Ishikawa (cell line): ENCODE measurements at regions not wholly inside any gene's neighbourhood (a gene's known extent, or its start where the extent isn't known, plus 50 kb on each side); places are given as distances from the start of the nearest gene placed in this dataset.

Experiments used
- CEBPB ChIP-seq: IDR thresholded peaks from 2 replicates; pipeline ENCODE4 v1.6.1; 2012
- CREB1 ChIP-seq: IDR thresholded peaks from 2 replicates; pipeline ENCODE4 v1.6.1; 2012; ENCODE audit warnings: low read depth
- EGR1 ChIP-seq: IDR thresholded peaks from 2 replicates; pipeline ENCODE4 v1.6.1; 2012
- EP300 ChIP-seq: IDR thresholded peaks from 2 replicates; pipeline ENCODE4 v1.6.1; 2012; ENCODE audit warnings: borderline replicate concordance
- FOXM1 ChIP-seq: IDR thresholded peaks from 2 replicates; pipeline ENCODE4 v1.6.1; 2012; ENCODE audit warnings: low read depth, borderline replicate concordance
- MAX ChIP-seq: IDR thresholded peaks from 2 replicates; pipeline ENCODE4 v1.6.1; 2012
- NFIC ChIP-seq: IDR thresholded peaks from 2 replicates; pipeline ENCODE4 v1.6.1; 2012
- RAD21 ChIP-seq: IDR thresholded peaks from 2 replicates; pipeline ENCODE4 v1.6.1; 2012; ENCODE audit warnings: low read depth
- REST ChIP-seq: IDR thresholded peaks from 2 replicates; pipeline ENCODE4 v1.6.1; 2012; ENCODE audit warnings: low read depth, mild to moderate bottlenecking
- TAF1 ChIP-seq: IDR thresholded peaks from 2 replicates; pipeline ENCODE4 v1.6.1; 2012; ENCODE audit warnings: low read depth, mild to moderate bottlenecking
- TCF12 ChIP-seq: IDR thresholded peaks from 2 replicates; pipeline ENCODE4 v1.6.1; 2012; ENCODE audit warnings: low read depth
- TEAD4 ChIP-seq: IDR thresholded peaks from 2 replicates; pipeline ENCODE4 v1.6.1; 2012
- YY1 ChIP-seq: IDR thresholded peaks from 2 replicates; pipeline ENCODE4 v1.6.1; 2012; ENCODE audit warnings: low read depth
- ZBTB7A ChIP-seq: IDR thresholded peaks from 2 replicates; pipeline ENCODE4 v1.6.1; 2012; ENCODE audit warnings: low read depth
- TF ChIP-seq, protein P1 (sequence below): IDR thresholded peaks from 2 replicates; pipeline ENCODE4 v1.6.1; 2012

DNA sequence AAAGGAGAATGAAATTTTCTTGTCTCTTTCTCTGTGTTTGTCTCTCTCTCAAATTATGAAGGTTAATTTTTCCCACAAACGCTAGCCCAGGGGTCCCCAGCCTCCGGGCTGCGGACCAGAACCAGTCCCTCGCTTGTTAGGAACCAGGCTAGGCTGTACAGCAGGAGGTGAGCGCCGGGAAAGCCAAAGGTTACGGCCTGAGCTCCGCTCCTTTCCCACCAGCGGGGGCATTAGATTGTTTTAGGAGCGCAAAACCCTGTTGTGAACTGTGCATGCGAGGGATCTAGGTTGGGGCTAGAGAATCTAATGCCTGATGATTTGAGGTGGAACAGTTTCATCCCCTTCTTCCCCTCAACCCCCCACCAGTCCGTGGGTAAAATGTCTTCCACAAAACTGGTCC is 74.7 kb upstream of the ZNF385D start:
- TF ChIP-seq REST (no peak), TAF1 (no peak), TEAD4 (no peak), EP300 (no peak), EGR1 (no peak), CREB1 (no peak), TCF12 (no peak), MAX (no peak), NFIC (no peak), ZBTB7A (no peak), FOXM1 (no peak), YY1 (no peak), RAD21 (no peak), CEBPB (no peak)
- TF ChIP-seq, protein P1, sequence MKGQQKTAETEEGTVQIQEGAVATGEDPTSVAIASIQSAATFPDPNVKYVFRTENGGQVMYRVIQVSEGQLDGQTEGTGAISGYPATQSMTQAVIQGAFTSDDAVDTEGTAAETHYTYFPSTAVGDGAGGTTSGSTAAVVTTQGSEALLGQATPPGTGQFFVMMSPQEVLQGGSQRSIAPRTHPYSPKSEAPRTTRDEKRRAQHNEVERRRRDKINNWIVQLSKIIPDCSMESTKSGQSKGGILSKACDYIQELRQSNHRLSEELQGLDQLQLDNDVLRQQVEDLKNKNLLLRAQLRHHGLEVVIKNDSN = no peak

- TF ChIP-seq CEBPB (no peak), EP300 (no peak), REST (no peak), CREB1 (no peak), NFIC (no peak), MAX (no peak), TEAD4 (no peak), ZBTB7A (no peak), EGR1 (no peak), FOXM1 (no peak), TCF12 (no peak), RAD21 (no peak), YY1 (no peak), TAF1 (no peak)
- TF ChIP-seq, protein P1 = no peak
Observed at GRCh38 chr3:21826416-21826815, 75.4 kb upstream of the ZNF385D start.

GRCh38 chr3:21830541-21830940 is 79.5 kb upstream of the ZNF385D start:
- TF ChIP-seq TCF12 = no peak
- no peak for TF ChIP-seq YY1
- TF ChIP-seq MAX = no peak
- no peak for TF ChIP-seq EP300
- TF ChIP-seq NFIC = no peak
- TF ChIP-seq EGR1 = no peak
- TF ChIP-seq, protein P1 = no peak
- TF ChIP-seq TEAD4 = no peak
- no peak for TF ChIP-seq TAF1

GRCh38 chr3:21835264-21835663 is 84.3 kb upstream of the ZNF385D start:
- TF ChIP-seq CEBPB (no peak), TEAD4 (no peak), EP300 (no peak), TCF12 (no peak), RAD21 (no peak), FOXM1 (no peak), MAX (no peak), REST (no peak), NFIC (no peak), ZBTB7A (no peak)
- TF ChIP-seq, protein P1 = no peak
